Stomach smooth muscle (tissue), 2 donors: ENCODE measurements at regions not wholly inside any gene's neighbourhood (a gene's known extent, or its start where the extent isn't known, plus 50 kb on each side); places are given as distances from the start of the nearest gene placed in this dataset.

ENCODE experiments used
- H3K27ac ChIP-seq: one replicate; pipeline ENCODE4 v1.7.0; 2013; ENCODE audit warnings: mild to moderate bottlenecking, low read length, inconsistent platforms
- H3K27me3 ChIP-seq, 2 donors: one replicate each; pipeline ENCODE4 v1.7.0; 2013; ENCODE audit warnings: low read length in 2 of 2; ENCODE audit not compliant: insufficient read depth in 2 of 2, control insufficient read depth in 1 of 2
- H3K36me3 ChIP-seq, 2 donors: one replicate each; pipeline ENCODE4 v1.7.0; 2013; ENCODE audit warnings: low read length in 2 of 2; ENCODE audit not compliant: control insufficient read depth in 2 of 2, insufficient read depth in 2 of 2
- H3K4me1 ChIP-seq: one replicate; pipeline ENCODE4 v1.7.0; 2013; ENCODE audit warnings: low read length; ENCODE audit not compliant: control insufficient read depth, insufficient read depth
- H3K4me3 ChIP-seq, 2 donors: one replicate each; pipeline ENCODE4 v1.7.0; 2013; ENCODE audit warnings: low read length in 2 of 2
- H3K9ac ChIP-seq, 2 donors: one replicate each; pipeline ENCODE4 v1.7.0; 2013; ENCODE audit warnings: low read length in 2 of 2, mild to moderate bottlenecking in 1 of 2
- H3K9me3 ChIP-seq, 2 donors: one replicate each; pipeline ENCODE4 v1.7.0; 2013; ENCODE audit warnings: low read length in 2 of 2; ENCODE audit not compliant: control insufficient read depth in 2 of 2
- donor health status: healthy.
- donor health status: Pancreatic carcinoma.

DNA sequence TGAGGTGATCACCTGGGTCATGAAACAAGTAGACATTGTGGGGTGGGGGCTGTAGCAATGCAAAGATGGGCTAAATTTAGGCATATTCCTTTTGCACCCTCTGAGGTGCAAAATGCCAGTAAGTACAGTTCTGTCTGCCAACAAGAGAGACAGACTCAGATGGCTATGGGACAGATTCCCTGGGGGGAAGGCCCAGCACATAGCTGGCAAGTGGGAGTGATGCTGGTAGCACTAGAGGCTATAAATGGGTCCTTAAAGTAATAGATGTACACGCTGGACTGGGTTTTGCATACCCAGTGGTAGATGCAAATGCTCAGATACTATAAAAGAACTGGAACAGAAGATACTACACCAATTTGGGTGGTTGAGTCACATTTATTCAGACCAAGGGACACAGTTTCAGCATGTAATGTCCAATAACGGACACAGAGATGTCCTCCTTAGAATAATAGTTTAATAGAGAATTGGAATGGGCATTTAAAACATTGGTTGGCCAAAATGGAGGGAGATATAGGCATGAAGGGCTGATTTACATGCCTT lies 67.4 kb upstream of the RNU6-1 start:
- Histone ChIP-seq H3K36me3 (no peaks in the 10 kb centered on the region), H3K4me3 (no peak overlapping the region)

DNA sequence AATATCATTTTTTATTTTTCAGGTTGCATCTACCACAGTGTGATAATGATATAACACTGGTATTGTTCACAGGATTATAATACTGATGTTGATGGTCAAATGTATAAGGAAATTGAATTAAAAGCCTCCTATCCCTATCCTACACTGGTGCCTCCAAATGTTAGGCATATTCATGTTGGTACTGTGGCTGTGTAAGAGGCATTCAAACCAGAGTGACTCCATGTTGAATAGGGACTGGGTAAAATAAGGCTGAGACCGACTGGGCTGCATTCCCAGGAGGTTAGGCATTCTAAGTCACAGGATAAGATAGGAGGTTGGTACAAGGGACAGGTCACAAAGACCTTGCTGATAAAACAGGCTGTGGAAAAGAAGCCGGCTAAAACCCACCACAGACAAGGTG lies 68.9 kb upstream of the RNU6-1 start:
- no peak overlapping the region for H3K9ac ChIP-seq
- no peaks in the 10 kb centered on the region for H3K36me3 ChIP-seq
- H3K9me3 ChIP-seq: peaks cover 5% of the 10 kb centered on the region in 2 donors
- H3K27me3 ChIP-seq: no peaks in the 10 kb centered on the region
- no peak overlapping the region for H3K27ac ChIP-seq
- no peak overlapping the region for H3K4me3 ChIP-seq
- peaks cover 4% of the 10 kb centered on the region for H3K4me1 ChIP-seq

More for the DNA sequence above, 67.4 kb upstream of the RNU6-1 start:
- Histone ChIP-seq H3K27me3 (no peaks in the 10 kb centered on the region), H3K27ac (no peak overlapping the region), H3K9me3 (peaks cover 5% of the 10 kb centered on the region in 2 donors), H3K9ac (no peak overlapping the region), H3K4me1 (peaks cover 4% of the 10 kb centered on the region)

DNA sequence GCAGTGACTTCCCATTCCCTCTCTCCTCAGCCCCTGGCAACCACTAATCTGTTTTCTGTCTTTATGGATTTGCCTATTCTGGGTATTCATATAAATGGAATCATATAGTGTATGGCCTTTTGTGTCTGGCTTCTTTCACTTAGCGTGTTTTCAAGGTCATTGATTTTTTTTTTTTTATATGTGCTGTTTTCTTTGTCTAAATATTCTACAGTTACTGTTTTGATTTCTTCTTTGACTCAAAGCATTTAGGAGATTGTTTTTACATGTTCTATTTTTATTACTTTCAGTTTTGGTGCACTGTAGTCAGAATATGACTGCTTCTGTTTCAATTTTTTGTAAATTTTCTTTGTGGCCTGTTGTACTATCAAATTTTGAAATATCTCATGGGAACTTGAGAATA lies 71.9 kb upstream of the RNU6-1 start:
- no peak overlapping the region for H3K4me3 ChIP-seq
- H3K27me3 ChIP-seq: no peaks in the 10 kb centered on the region
- peaks cover 30% of the 10 kb centered on the region for H3K4me1 ChIP-seq
- no peak overlapping the region for H3K9ac ChIP-seq
- no peaks in the 10 kb centered on the region for H3K36me3 ChIP-seq
- H3K27ac ChIP-seq: no peak overlapping the region
- H3K9me3 ChIP-seq: peaks cover 5% of the 10 kb centered on the region in 2 donors

DNA sequence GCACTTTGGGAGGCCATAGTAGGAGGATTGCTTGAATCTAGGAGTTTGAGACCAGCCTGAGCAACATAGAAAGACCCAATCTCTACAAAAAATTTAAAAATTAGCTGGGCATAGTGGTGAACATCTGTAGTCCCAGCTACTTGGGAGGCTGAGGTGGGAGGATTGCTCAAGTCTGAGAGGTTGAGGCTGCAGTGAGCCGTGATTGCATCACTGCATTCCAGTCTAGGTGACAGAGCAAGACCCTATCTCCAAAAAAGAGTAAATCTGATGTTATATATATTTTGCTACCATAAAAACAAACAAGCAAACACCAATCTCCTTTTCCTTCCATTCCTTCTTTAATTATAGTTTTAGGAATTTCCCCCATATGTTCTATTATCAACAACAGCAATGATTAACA lies 74.2 kb upstream of the RNU6-1 start:
- Histone ChIP-seq H3K4me1 (peaks cover 44% of the 10 kb centered on the region), H3K9me3 (peaks cover 5% of the 10 kb centered on the region in 2 donors), H3K4me3 (no peak overlapping the region), H3K36me3 (no peaks in the 10 kb centered on the region), H3K27me3 (no peaks in the 10 kb centered on the region), H3K27ac (peak overlapping the region; percentile 33), H3K9ac (no peak overlapping the region)

DNA sequence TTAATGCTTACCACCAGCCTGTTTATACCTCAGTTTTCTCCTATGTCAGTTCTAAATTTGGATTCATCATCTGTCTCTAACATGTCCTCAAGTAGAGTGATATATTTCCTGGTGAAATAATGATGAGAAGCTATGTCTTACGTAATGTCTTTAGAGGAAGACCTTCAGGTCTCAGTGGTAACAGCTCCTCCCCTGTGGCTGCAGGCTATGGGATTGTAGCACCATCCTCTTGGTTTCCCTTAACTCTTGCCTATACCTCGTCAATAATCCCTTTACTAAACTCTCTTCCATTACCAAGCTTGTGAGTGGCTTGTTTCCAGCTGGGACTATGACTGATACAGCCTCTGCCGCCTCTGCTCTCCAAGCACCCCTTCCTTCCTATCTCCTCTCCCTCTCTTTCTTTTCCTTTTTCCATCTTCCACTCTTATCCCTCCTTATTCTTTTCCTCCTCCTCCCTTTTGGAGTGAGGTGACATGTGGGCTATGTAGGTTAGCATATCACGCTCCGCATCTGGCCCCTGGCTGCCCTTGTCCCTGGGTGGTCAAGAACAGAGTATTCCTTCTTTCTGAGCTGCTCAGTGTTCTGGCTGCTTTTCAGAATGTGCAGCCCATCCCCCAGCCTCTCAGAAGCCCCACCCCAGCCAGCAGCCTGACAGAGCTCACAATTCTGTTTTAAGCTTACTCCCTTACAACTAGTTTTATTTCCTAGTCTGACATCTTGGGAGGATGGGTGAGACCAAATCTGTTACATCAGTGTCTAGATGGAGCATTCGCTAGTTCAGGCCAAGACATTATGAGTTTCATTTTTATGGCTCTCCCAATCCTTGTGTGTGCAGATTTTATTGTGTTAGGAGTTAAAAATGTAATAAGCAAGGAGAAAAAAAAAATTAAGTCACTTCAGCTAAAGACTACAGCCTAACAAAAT lies 75.0 kb upstream of the RNU6-1 start:
- H3K36me3 ChIP-seq: no peaks in the 10 kb centered on the region
- H3K27me3 ChIP-seq: no peaks in the 10 kb centered on the region
- peak overlapping the region; percentile 85 for H3K27ac ChIP-seq
- H3K4me1 ChIP-seq: peaks cover 44% of the 10 kb centered on the region
- H3K9me3 ChIP-seq: peaks cover 2 to 3% of the 10 kb centered on the region in 2 donors
- H3K9ac ChIP-seq: peak overlapping the region; percentile 35 to 43
- peak overlapping the region; percentile 47 to 48 for H3K4me3 ChIP-seq

DNA sequence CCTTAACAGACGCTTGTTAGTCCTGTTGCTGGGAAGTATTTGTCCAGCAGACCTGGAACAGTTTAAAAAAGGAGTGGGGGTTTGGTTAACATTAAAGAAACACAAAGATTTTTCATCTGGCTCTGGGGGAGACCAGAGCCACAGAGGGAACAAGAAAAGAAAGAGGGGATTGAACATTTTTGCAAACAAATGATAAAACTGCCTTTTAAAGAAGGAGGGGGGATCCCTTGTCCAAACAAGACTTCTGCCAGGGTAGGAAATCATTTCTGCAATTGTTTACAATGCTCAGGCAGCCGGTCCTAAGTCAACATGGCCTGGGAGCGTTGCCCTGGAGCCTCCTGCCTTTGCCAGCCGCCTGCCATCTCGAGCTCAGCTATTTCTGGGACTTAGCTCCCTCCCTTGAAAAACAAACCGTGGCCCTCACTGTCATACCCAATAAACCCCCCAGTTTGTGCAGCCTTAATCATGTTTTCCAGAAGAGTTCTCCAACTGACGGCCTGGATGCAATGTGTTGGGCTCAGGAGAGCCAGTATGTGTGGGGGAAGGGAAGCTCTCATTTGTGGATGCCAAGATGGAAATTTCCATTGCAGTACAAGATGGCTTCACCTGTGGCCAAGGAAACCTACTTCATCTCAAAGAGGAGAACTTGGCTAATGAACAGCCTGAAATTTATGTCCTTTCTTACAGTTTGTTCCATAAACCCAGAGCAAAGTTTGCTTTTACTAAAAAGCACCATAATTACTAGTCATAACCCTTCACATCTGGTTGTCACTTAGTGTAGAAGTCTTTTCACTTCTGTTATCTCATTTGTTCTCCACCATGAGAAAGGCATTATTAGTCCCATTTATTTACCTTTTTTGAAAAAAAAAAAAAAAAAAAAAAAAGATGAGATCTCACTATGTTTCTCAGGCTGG lies 75.9 kb upstream of the RNU6-1 start:
- Histone ChIP-seq H3K4me1 (peaks cover 44% of the 10 kb centered on the region), H3K4me3 (peak overlapping the region; percentile 47 to 48), H3K36me3 (no peaks in the 10 kb centered on the region), H3K27me3 (no peaks in the 10 kb centered on the region), H3K9ac (peak overlapping the region; percentile 35 to 43), H3K9me3 (no peaks in the 10 kb centered on the region), H3K27ac (peak overlapping the region; percentile 85)

DNA sequence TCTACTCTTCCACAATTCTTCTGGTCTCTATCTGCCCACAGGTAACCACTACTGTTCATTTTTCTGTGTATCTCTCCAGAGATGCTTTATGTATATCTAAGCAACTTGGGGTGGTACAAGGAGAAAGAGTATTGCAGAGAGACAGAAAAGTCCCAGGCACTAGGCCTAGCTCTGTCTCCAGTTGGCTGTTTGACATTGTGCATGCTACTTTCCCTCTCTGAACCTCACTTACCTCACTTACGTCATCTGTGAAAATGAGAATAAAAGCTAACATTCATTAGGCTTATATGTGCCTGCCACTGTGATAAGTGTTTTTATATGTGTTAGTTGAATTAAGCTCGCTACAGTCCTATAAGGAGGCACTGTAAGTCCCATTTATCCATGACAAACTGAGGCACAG lies 76.7 kb upstream of the RNU6-1 start:
- Histone ChIP-seq H3K36me3 (no peaks in the 10 kb centered on the region), H3K27me3 (no peaks in the 10 kb centered on the region), H3K9me3 (no peaks in the 10 kb centered on the region), H3K27ac (peak overlapping the region; percentile 85), H3K9ac (no peak overlapping the region), H3K4me1 (peaks cover 40% of the 10 kb centered on the region), H3K4me3 (no peak overlapping the region)

DNA sequence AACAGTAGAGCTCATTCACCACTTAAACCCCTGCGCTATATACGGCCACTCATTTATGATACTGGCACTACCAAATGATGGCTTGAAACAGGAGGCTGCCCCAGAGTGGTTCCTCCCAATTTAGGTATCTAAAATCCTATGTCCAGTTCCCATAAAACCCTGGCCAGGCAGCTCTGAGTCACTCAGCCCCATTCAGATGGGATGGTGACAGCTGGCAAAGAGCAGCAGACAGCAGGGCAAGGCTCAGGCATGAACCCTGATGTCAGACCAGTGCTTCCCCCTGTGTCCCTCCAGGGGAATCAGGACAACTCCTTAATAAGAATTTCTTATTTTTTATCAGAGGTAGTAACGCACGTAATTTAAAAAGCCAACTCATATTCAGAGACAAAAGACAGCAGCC lies 77.2 kb upstream of the RNU6-1 start:
- Histone ChIP-seq H3K36me3 (no peaks in the 10 kb centered on the region), H3K4me1 (peaks cover 40% of the 10 kb centered on the region), H3K9me3 (no peaks in the 10 kb centered on the region), H3K27ac (peak overlapping the region; percentile 85), H3K27me3 (no peaks in the 10 kb centered on the region), H3K9ac (no peak overlapping the region), H3K4me3 (no peak overlapping the region)

DNA sequence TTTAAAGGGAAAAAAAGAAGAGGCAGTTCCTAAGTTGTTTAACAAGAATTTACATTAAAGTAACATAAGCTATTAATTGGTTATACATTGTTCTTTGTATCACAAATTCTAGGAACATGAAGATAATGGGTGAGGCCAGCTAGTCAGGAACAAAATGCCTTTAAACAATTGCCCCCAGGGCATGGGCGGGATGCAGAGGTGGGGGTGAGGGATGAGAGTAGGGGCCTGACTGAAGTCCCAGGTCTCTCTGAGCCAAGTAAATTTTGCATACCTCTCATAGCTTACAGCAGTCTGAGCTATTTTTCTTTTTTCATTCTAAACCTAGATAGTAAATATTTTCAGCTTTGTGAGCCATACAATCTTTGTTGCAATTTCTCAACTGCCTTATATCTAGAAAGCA lies 77.8 kb upstream of the RNU6-1 start:
- H3K9me3 ChIP-seq: no peaks in the 10 kb centered on the region
- no peak overlapping the region for H3K9ac ChIP-seq
- H3K27ac ChIP-seq: peak overlapping the region; percentile 85
- peaks cover 40% of the 10 kb centered on the region for H3K4me1 ChIP-seq
- H3K4me3 ChIP-seq: no peak overlapping the region
- H3K36me3 ChIP-seq: no peaks in the 10 kb centered on the region
- H3K27me3 ChIP-seq: no peaks in the 10 kb centered on the region

DNA sequence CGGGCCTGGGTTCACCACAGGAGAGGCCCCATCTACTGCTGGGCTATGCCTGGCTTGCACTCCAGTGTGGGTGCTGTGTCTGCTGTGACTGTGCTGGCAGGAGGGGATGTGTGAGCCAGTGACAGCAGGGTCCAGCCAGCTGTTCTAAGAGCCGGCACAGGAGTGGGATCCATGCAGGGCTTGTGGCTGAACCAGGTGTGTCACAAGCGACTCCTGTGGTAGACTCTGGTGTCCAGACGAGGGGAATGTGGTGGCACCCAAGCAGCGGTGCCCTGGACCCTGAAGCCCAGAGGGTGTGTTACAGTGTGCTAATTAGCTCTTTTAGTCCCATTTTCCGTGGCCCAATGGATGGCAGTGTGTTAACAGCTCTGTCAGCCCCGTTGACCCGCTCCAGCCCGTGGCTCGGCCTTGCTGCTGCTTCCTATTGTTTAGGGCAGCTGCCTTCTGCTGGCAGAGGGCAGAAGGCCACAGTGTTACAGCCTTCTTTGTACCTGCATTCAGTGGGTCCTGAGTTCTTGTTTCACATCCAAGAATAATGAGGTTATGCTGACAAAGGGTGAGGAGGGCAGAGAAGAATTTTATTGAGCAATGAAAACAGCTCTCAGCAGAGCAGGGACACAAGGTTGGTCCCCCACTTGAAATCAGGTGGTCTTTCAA lies 78.5 kb upstream of the RNU6-1 start:
- Histone ChIP-seq H3K36me3 (no peaks in the 10 kb centered on the region), H3K27ac (peak overlapping the region; percentile 85), H3K4me1 (peaks cover 40% of the 10 kb centered on the region), H3K9ac (no peak overlapping the region), H3K4me3 (no peak overlapping the region), H3K27me3 (no peaks in the 10 kb centered on the region), H3K9me3 (no peaks in the 10 kb centered on the region)
